ENCODE measurements at regions not wholly inside any gene's neighbourhood (a gene's known extent, or its start where the extent isn't known, plus 50 kb on each side); places are given as distances from the start of the nearest gene placed in this dataset.

- no peaks in the 10 kb centered on the region for H3K9me2 ChIP-seq (replicated peaks; ENCODE audit: low read depth, low read length)
- no peaks in the 10 kb centered on the region for H3K9me3 ChIP-seq (ENCODE audit: insufficient read depth, low read depth, low read length)
- H3K9ac ChIP-seq (ENCODE audit: low read depth, low read length, poor library complexity, severe bottlenecking): no peak overlapping the region
- TF ChIP-seq CTCF (conservative IDR thresholded peaks at IDR 0.05; ENCODE audit: low read length) (peak; percentile 72), EZH2phosphoT487 (IDR thresholded peaks at IDR 0.05; ENCODE audit: borderline replicate concordance) (no peak)
- no peaks in the 10 kb centered on the region for H3K79me2 ChIP-seq (ENCODE audit: insufficient read depth, low read length)
- H3K4me3 ChIP-seq (ENCODE audit: low read length, poor library complexity, severe bottlenecking): no peak overlapping the region
- H3K36me3 ChIP-seq (ENCODE audit: insufficient read depth, low read length): no peaks in the 10 kb centered on the region
- H3K4me2 ChIP-seq (ENCODE audit: low read depth, low read length, poor library complexity, severe bottlenecking): no peak overlapping the region
- peaks cover 12% of the 10 kb centered on the region for H3K4me1 ChIP-seq (ENCODE audit: insufficient read depth, low read length, poor library complexity, severe bottlenecking)
- no peaks in the 10 kb centered on the region for H3K27me3 ChIP-seq (ENCODE audit: insufficient read depth, low read length, poor library complexity, severe bottlenecking)
- no peaks in the 10 kb centered on the region for H4K20me1 ChIP-seq (ENCODE audit: insufficient read depth, low read length, poor library complexity, severe bottlenecking)
- H2AFZ ChIP-seq (ENCODE audit: low read length): no peak overlapping the region
- no peaks in the 10 kb centered on the region for H3F3A ChIP-seq (ENCODE audit: low read depth)
These were observed 512.2 kb downstream of the PDHA2 start for GRCh38 chr4:96352051-96352517.

GRCh38 chr4:96354036-96354712, 514.3 kb downstream of the PDHA2 start:
- TF ChIP-seq CTCF (conservative IDR thresholded peaks at IDR 0.05; ENCODE audit: low read length): no peak
- no peak for TF ChIP-seq EZH2phosphoT487 (IDR thresholded peaks at IDR 0.05; ENCODE audit: borderline replicate concordance)
- no peaks in the 10 kb centered on the region for H4K20me1 ChIP-seq (ENCODE audit: insufficient read depth, low read length, poor library complexity, severe bottlenecking)
- H3K4me2 ChIP-seq (ENCODE audit: low read depth, low read length, poor library complexity, severe bottlenecking): no peak overlapping the region
- H3K27me3 ChIP-seq (ENCODE audit: insufficient read depth, low read length, poor library complexity, severe bottlenecking): no peaks in the 10 kb centered on the region
- no peaks in the 10 kb centered on the region for H3F3A ChIP-seq (ENCODE audit: low read depth)
- H3K9me3 ChIP-seq (ENCODE audit: insufficient read depth, low read depth, low read length): no peaks in the 10 kb centered on the region
- H3K9ac ChIP-seq (ENCODE audit: low read depth, low read length, poor library complexity, severe bottlenecking): no peak overlapping the region
- H3K36me3 ChIP-seq (ENCODE audit: insufficient read depth, low read length): no peaks in the 10 kb centered on the region
- H3K4me3 ChIP-seq (ENCODE audit: low read length, poor library complexity, severe bottlenecking): no peak overlapping the region
- H3K9me2 ChIP-seq (replicated peaks; ENCODE audit: low read depth, low read length): no peaks in the 10 kb centered on the region
- H2AFZ ChIP-seq (ENCODE audit: low read length): 0 out of 2 replicates have a peak overlapping the region, but pooled peaks have one; percentile 46
- peaks cover 13% of the 10 kb centered on the region for H3K4me1 ChIP-seq (ENCODE audit: insufficient read depth, low read length, poor library complexity, severe bottlenecking)
- H3K79me2 ChIP-seq (ENCODE audit: insufficient read depth, low read length): no peaks in the 10 kb centered on the region

- TF ChIP-seq EZH2phosphoT487 (IDR thresholded peaks at IDR 0.05; ENCODE audit: borderline replicate concordance) (no peak), CTCF (conservative IDR thresholded peaks at IDR 0.05; ENCODE audit: low read length) (no peak)
These were observed 515.5 kb downstream of the PDHA2 start for GRCh38 chr4:96355414-96355813.

More at GRCh38 chr4:96355414-96355813, 515.5 kb downstream of the PDHA2 start:
- no peaks in the 10 kb centered on the region for H3K9me3 ChIP-seq (ENCODE audit: insufficient read depth, low read depth, low read length)
- H3K4me2 ChIP-seq (ENCODE audit: low read depth, low read length, poor library complexity, severe bottlenecking): no peak overlapping the region
- H3K9me2 ChIP-seq (replicated peaks; ENCODE audit: low read depth, low read length): no peaks in the 10 kb centered on the region
- H4K20me1 ChIP-seq (ENCODE audit: insufficient read depth, low read length, poor library complexity, severe bottlenecking): no peaks in the 10 kb centered on the region
- H3K79me2 ChIP-seq (ENCODE audit: insufficient read depth, low read length): no peaks in the 10 kb centered on the region
- H3K9ac ChIP-seq (ENCODE audit: low read depth, low read length, poor library complexity, severe bottlenecking): no peak overlapping the region
- H3K4me1 ChIP-seq (ENCODE audit: insufficient read depth, low read length, poor library complexity, severe bottlenecking): peaks cover 13% of the 10 kb centered on the region
- H2AFZ ChIP-seq (ENCODE audit: low read length): peak overlapping the region; percentile 59; the same call in 1 of the 2 replicates
- no peak overlapping the region for H3K4me3 ChIP-seq (ENCODE audit: low read length, poor library complexity, severe bottlenecking)
- no peaks in the 10 kb centered on the region for H3K27me3 ChIP-seq (ENCODE audit: insufficient read depth, low read length, poor library complexity, severe bottlenecking)
- H3F3A ChIP-seq (ENCODE audit: low read depth): no peaks in the 10 kb centered on the region
- H3K36me3 ChIP-seq (ENCODE audit: insufficient read depth, low read length): no peaks in the 10 kb centered on the region
